Adipocyte (in vitro differentiated cells): ENCODE measurements at regions not wholly inside any gene's neighbourhood (a gene's known extent, or its start where the extent isn't known, plus 50 kb on each side); places are given as distances from the start of the nearest gene placed in this dataset.
"Not testable (repeated sequence)": the region's sequence is repeated elsewhere in the genome, so short reads cannot be mapped to it uniquely, and the experiment has no call there.

Source experiments
- DNase-seq: peaks from one replicate; pipeline ENCODE4 v3.0.0-alpha.2; 2015; ENCODE audit warnings: low read depth
- H3K27me3 ChIP-seq: replicated peaks from 2 replicates; pipeline ENCODE4 v1.7.0; 2013; ENCODE audit warnings: mild to moderate bottlenecking, low read length, moderate library complexity; ENCODE audit not compliant: control insufficient read depth, insufficient read depth
- H3K36me3 ChIP-seq: 2 replicates; pipeline ENCODE4 v1.7.0; 2013; ENCODE audit warnings: low read length, mild to moderate bottlenecking, moderate library complexity; ENCODE audit not compliant: control insufficient read depth, insufficient read depth, severe bottlenecking
- H3K4me1 ChIP-seq: 2 replicates; pipeline ENCODE4 v1.7.0; 2013; ENCODE audit warnings: mild to moderate bottlenecking, low read length, moderate library complexity; ENCODE audit not compliant: control insufficient read depth, insufficient read depth
- H3K4me3 ChIP-seq: 2 replicates; pipeline ENCODE4 v1.7.0; 2013; ENCODE audit warnings: mild to moderate bottlenecking, low read length, moderate library complexity
- H3K9ac ChIP-seq: 2 replicates; pipeline ENCODE4 v1.7.0; 2013; ENCODE audit warnings: mild to moderate bottlenecking, low read length, moderate library complexity
- H3K9me3 ChIP-seq: 2 replicates; pipeline ENCODE4 v1.7.0; 2013; ENCODE audit warnings: mild to moderate bottlenecking, low read length, moderate library complexity; ENCODE audit not compliant: control insufficient read depth

DNA sequence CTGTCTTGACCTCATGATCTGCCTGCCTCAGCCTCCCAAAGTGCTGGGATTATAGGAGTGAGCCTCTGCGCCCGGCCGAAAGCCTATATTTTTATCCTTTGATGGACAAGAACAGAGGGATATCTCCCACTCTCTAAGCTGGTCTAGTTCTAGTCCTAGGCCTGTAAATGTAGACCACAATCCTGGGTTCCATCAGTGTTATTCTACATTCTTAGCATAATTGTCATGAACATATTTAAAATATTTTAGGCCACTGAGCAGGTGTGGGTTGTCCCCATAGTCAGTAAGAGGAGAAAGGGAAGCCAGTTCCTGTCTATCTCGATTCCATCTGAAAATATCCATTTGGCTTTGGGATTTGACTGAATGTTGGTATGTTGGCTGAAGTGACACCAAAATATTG, 118.1 kb downstream of the EBLN2 start:
- no peak overlapping the region for H3K4me3 ChIP-seq
- DNase-seq = no peak
- H3K9ac ChIP-seq = no peak overlapping the region
- H3K36me3 ChIP-seq = no peaks in the 10 kb centered on the region
- H3K27me3 ChIP-seq = peaks cover 13% of the 10 kb centered on the region
- no peaks in the 10 kb centered on the region for H3K4me1 ChIP-seq
- peaks cover 6% of the 10 kb centered on the region for H3K9me3 ChIP-seq

- H3K27me3 ChIP-seq = peaks cover 13% of the 10 kb centered on the region
- no peak for DNase-seq
- H3K4me1 ChIP-seq = peaks cover 12% of the 10 kb centered on the region
- no peak overlapping the region for H3K9ac ChIP-seq
- H3K36me3 ChIP-seq = no peaks in the 10 kb centered on the region
- peaks cover 6% of the 10 kb centered on the region for H3K9me3 ChIP-seq
- no peak overlapping the region for H3K4me3 ChIP-seq
Measured at GRCh38 chr3:73186741-73187140, 125.3 kb downstream of the EBLN2 start.

- Histone ChIP-seq H3K9ac (no peak overlapping the region), H3K4me1 (peaks cover 12% of the 10 kb centered on the region), H3K4me3 (no peak overlapping the region), H3K9me3 (peaks cover 6% of the 10 kb centered on the region), H3K27me3 (peaks cover 13% of the 10 kb centered on the region), H3K36me3 (no peaks in the 10 kb centered on the region)
- DNase-seq = no peak
Measured at GRCh38 chr3:73187328-73187727, 125.9 kb downstream of the EBLN2 start.

GRCh38 chr3:73188707-73189106, 127.2 kb downstream of the EBLN2 start:
- DNase-seq = no peak
- H3K9me3 ChIP-seq = no peaks in the 10 kb centered on the region
- H3K27me3 ChIP-seq = peaks cover 2% of the 10 kb centered on the region
- no peak overlapping the region for H3K9ac ChIP-seq
- H3K4me1 ChIP-seq = peaks cover 12% of the 10 kb centered on the region
- no peaks in the 10 kb centered on the region for H3K36me3 ChIP-seq
- no peak overlapping the region for H3K4me3 ChIP-seq

GRCh38 chr3:73192036-73192738, 130.7 kb downstream of the EBLN2 start:
- DNase-seq = no peak
- no peak overlapping the region for H3K4me3 ChIP-seq
- H3K9ac ChIP-seq = no peak overlapping the region
- H3K27me3 ChIP-seq = no peaks in the 10 kb centered on the region
- peaks cover 12% of the 10 kb centered on the region for H3K4me1 ChIP-seq
- no peaks in the 10 kb centered on the region for H3K36me3 ChIP-seq
- peaks cover 2% of the 10 kb centered on the region for H3K9me3 ChIP-seq

DNA sequence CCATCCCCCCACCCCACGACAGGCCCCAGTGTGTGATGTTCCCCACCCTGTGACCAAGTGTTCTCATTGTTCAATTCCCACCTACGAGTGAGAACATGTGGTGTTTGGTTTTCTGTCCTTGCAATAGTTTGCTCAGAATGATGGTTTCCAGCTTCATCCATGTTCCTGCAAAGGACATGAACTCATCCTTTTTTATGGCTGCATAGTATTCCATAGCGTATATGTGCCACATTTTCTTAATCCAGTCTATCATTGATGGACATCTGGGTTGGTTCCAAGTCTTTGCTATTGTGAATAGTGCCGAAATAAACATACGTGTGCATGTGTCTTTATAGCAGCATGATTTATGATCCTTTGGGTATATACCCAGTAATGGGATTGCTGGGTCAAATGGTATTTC, 132.5 kb downstream of the EBLN2 start:
- H3K27me3 ChIP-seq, DNase-seq, H3K9me3 ChIP-seq, H3K9ac ChIP-seq, H3K4me3 ChIP-seq, H3K36me3 ChIP-seq: not testable (repeated sequence)
- peaks cover 12% of the 10 kb centered on the region for H3K4me1 ChIP-seq

GRCh38 chr3:73197187-73197586, 135.7 kb downstream of the EBLN2 start:
- Histone ChIP-seq H3K36me3 (no peaks in the 10 kb centered on the region), H3K9me3 (peaks cover 2% of the 10 kb centered on the region), H3K9ac (no peak overlapping the region), H3K27me3 (no peaks in the 10 kb centered on the region), H3K4me1 (peaks cover 3% of the 10 kb centered on the region), H3K4me3 (no peak overlapping the region)
- DNase-seq = no peak

DNA sequence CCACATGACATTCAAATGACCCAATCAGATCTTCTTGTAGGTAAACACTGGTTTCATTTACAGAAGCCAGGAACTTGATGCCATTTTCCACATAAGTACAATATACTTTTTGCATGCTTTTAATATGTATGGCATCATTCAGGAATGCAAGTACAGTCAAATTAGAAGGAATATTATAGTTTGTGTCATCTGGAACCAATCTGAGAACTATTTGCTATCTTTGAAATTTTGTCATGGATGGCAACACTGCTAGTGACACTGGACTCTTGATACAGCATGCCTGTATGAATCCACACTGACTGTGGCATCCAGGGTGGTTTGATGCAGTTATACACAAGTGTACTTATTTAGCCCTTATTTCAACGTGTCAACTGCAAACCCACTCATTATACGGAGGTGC, 141.6 kb downstream of the EBLN2 start:
- no peak overlapping the region for H3K4me3 ChIP-seq
- H3K27me3 ChIP-seq = no peaks in the 10 kb centered on the region
- DNase-seq = peak; percentile 43
- H3K9ac ChIP-seq = no peak overlapping the region
- H3K4me1 ChIP-seq = peaks cover 3% of the 10 kb centered on the region
- no peaks in the 10 kb centered on the region for H3K36me3 ChIP-seq
- H3K9me3 ChIP-seq = no peaks in the 10 kb centered on the region

DNA sequence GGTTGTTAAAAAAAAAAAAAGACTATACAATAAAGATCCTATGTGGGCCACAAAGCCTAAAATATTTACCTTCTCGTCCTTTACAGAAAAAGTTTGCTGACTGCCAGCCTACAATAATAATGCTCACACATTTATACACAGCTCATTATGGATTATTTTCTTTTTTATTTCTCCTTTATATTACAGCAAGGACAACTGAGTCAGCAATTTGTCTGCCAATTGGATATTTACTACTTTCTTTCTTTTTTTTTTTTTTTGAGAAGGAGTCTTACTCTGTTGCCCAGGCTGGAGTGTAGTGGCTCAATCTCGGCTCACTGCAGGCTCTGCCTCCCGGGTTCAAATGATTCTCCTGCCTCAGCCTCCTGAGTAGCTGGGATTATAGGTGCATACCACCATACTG, 142.2 kb downstream of the EBLN2 start:
- Histone ChIP-seq H3K36me3 (no peaks in the 10 kb centered on the region), H3K27me3 (no peaks in the 10 kb centered on the region), H3K9me3 (no peaks in the 10 kb centered on the region), H3K9ac (no peak overlapping the region), H3K4me3 (no peak overlapping the region), H3K4me1 (peaks cover 3% of the 10 kb centered on the region)
- no peak for DNase-seq

DNA sequence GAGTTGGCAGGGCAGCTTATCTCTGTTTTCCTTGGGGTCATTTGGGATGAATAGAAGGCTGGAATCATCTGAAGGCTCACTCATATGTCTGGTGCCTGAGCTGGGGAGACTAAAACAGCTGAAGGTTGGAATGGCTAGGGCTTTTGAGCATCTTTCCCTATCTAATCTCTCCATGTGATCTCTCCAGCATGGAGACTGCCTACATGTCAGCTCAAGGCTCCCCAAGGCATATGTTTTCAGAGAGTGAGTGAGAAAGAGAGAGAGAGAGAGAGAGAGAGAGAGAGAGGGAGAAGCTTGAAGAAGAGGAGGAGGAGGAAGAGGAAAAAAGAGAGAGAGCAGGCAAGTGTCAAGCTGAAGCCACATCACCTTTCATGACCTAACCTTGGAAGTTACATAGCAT, 143.4 kb downstream of the EBLN2 start:
- Histone ChIP-seq H3K27me3 (no peaks in the 10 kb centered on the region), H3K9ac (no peak overlapping the region), H3K36me3 (no peaks in the 10 kb centered on the region), H3K4me3 (no peak overlapping the region), H3K4me1 (peaks cover 3% of the 10 kb centered on the region), H3K9me3 (no peaks in the 10 kb centered on the region)
- no peak for DNase-seq

DNA sequence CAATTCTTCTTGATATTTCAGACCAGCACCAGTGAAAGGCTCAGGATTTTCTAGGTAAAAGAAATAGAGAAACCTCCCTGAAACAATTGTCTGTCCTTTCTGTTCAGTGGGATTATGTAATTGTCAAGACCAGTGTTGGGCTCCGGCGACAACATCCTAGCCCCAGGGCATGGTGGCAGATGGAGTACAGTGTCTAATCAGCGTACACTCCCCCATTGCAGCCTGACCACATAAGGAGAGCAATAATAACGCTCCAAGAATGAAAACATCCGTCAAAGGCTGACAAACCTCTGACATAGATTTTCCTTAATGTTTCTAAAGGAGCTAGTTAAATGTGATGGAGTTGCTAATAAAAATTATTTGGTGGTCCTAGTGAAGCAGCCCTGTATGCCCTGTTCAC, 144.6 kb downstream of the EBLN2 start:
- H3K27me3 ChIP-seq = no peaks in the 10 kb centered on the region
- H3K36me3 ChIP-seq = no peaks in the 10 kb centered on the region
- H3K9ac ChIP-seq = no peak overlapping the region
- H3K9me3 ChIP-seq = no peaks in the 10 kb centered on the region
- peaks cover 3% of the 10 kb centered on the region for H3K4me1 ChIP-seq
- H3K4me3 ChIP-seq = no peak overlapping the region
- no peak for DNase-seq

DNA sequence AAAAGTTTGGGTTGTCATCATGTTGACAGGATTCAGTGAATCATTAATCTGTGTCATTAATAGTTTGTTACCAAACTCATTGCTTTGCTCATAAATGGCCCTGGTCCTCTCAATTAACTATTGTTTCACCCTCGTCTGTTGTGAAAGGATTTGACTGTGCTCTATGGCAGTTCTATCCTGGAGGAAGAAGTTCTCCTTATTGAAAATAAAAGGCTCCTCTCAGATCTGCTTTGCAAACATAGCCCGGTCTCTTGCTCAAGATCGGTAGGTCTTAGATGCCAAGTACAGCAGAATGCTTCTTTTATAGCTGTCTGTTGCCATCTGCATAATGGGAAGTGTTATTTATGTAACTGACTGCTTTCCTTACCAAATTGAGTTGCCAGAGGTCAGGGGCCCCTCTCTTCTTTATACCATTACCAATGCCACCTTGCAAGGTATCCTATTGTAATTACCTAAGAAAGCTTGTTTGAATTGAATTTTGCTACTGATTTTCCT, 146.5 kb downstream of the EBLN2 start:
- no peak overlapping the region for H3K9ac ChIP-seq
- H3K27me3 ChIP-seq = no peaks in the 10 kb centered on the region
- no peaks in the 10 kb centered on the region for H3K9me3 ChIP-seq
- DNase-seq = no peak
- H3K4me3 ChIP-seq = no peak overlapping the region
- H3K4me1 ChIP-seq = no peaks in the 10 kb centered on the region
- H3K36me3 ChIP-seq = no peaks in the 10 kb centered on the region
